Liver (tissue), 3 donors: ENCODE measurements at regions not wholly inside any gene's neighbourhood (a gene's known extent, or its start where the extent isn't known, plus 50 kb on each side); places are given as distances from the start of the nearest gene placed in this dataset.
"Not testable (repeated sequence)": the region's sequence is repeated elsewhere in the genome, so short reads cannot be mapped to it uniquely, and the experiment has no call there.

Experiments used
- CTCF ChIP-seq: fragments of 150-350 bp; IDR thresholded peaks from 2 replicates; pipeline ENCODE4 v1.5.1; 2017; ENCODE audit warnings: improper control_type of control experiment, low read depth, low read length; ENCODE audit not compliant: missing input control
- FOXA1 ChIP-seq: IDR thresholded peaks from 2 replicates; pipeline ENCODE4 v1.6.1; 2016; ENCODE audit warnings: antibody characterized with exemption
- JUND ChIP-seq, 2 donors: IDR thresholded peaks; 2 replicates each; pipeline ENCODE4 v1.6.1; 2016; ENCODE audit warnings: antibody characterized with exemption in 2 of 2
- RAD21 ChIP-seq, 2 donors: IDR thresholded peaks; 2 replicates each; pipeline ENCODE4 v1.6.1; 2016; ENCODE audit warnings: antibody characterized with exemption in 2 of 2, mild to moderate bottlenecking in 2 of 2
- TAF1 ChIP-seq: conservative IDR thresholded peaks from 2 replicates; pipeline ENCODE4 v1.6.1; 2016; ENCODE audit warnings: antibody characterized with exemption, mild to moderate bottlenecking
- TF ChIP-seq, protein P1 (sequence below): IDR thresholded peaks from 2 replicates; pipeline ENCODE4 v1.6.1; 2016; ENCODE audit warnings: antibody characterized with exemption
- donor health status: healthy.
- donor health status: healthy.

- TF ChIP-seq, protein P1, sequence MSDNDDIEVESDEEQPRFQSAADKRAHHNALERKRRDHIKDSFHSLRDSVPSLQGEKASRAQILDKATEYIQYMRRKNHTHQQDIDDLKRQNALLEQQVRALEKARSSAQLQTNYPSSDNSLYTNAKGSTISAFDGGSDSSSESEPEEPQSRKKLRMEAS: not testable (repeated sequence)
- not testable (repeated sequence) for TF ChIP-seq FOXA1; CTCF; JUND (IDR thresholded peaks at IDR 0.05); TAF1; RAD21 (IDR thresholded peaks at IDR 0.05)
Observed at GRCh38 chr16:72578061-72578460, 406.1 kb upstream of the PMFBP1 start.
